B cell (primary cell): ENCODE measurements at regions not wholly inside any gene's neighbourhood (a gene's known extent, or its start where the extent isn't known, plus 50 kb on each side); places are given as distances from the start of the nearest gene placed in this dataset.

Experiments used
- ATAC-seq: fragments of 200-7000 bp; cut with Tn5 transposase; one replicate; pipeline ENCODE4 v1.10.0; 2021; ENCODE audit warnings: low read depth, mild to moderate bottlenecking, moderate number of reproducible peaks, moderate library complexity
- CTCF ChIA-PET: fragments of 350-600 bp; sonication (Branson Sonifier 250); formaldehyde crosslinking; loops from one replicate; lab custom pipeline; 2021; ENCODE audit warnings: antibody characterized with exemption, inconsistent platforms; lab: Charles Lee
- POLR2A ChIA-PET: fragments of 350-600 bp; sonication (Branson Sonifier 250); formaldehyde crosslinking; loops from one replicate; lab custom pipeline; 2021; ENCODE audit warnings: antibody characterized with exemption; lab: Charles Lee
- DNase-seq: peaks from one replicate; pipeline ENCODE4 v3.0.0; 2013
- H2AFZ ChIP-seq: 2 replicates; pipeline ENCODE4 v1.6.1; 2012; ENCODE audit warnings: mild to moderate bottlenecking, low read depth, low read length; ENCODE audit not compliant: insufficient read depth, poor library complexity, severe bottlenecking
- H3K27ac ChIP-seq, 2 donors: 1 replicate in 1 of 2; 2 replicates in 1 of 2; pipeline ENCODE4 v1.5.1; 2012 to 2013; ENCODE audit warnings: low read length in 2 of 2, mild to moderate bottlenecking in 2 of 2, moderate library complexity in 1 of 2
- H3K27me3 ChIP-seq, 4 experiments: fragments of 200-600 bp in 1 of 4; sonication (generic) in 1 of 4; replicated peaks in 1 of 4; 1 replicate in 2 of 4; 2 replicates in 2 of 4; pipeline versions ENCODE4 v1.6.1 to v1.7.0; 2013 to 2016; ENCODE audit warnings: low read length in 3 of 4, mild to moderate bottlenecking in 2 of 4, mixed read lengths in 1 of 4, moderate library complexity in 1 of 4; ENCODE audit not compliant: insufficient read depth in 4 of 4, control insufficient read depth in 3 of 4; ENCODE audit errors: control extremely low read depth in 1 of 4
- H3K36me3 ChIP-seq, 2 experiments: replicated peaks in 1 of 2; 1 replicate in 1 of 2; 2 replicates in 1 of 2; pipeline versions ENCODE4 v1.6.1 to v1.7.1; 2013; ENCODE audit warnings: low read length in 1 of 2; ENCODE audit not compliant: insufficient read depth in 2 of 2, control insufficient read depth in 1 of 2; ENCODE audit errors: control extremely low read depth in 1 of 2, extremely low read depth in 1 of 2
- H3K4me1 ChIP-seq, 2 donors: fragments of 200-600 bp in 1 of 2; sonication (generic) in 1 of 2; 1 replicate in 1 of 2; 2 replicates in 1 of 2; pipeline versions ENCODE4 v1.5.1 to v1.6.1; 2013 to 2017; ENCODE audit warnings: low read length in 2 of 2; ENCODE audit not compliant: control insufficient read depth in 2 of 2, insufficient read depth in 2 of 2
- H3K4me2 ChIP-seq: replicated peaks from 2 replicates; pipeline ENCODE3; 2012; ENCODE audit warnings: mild to moderate bottlenecking, low read depth, low read length; ENCODE audit not compliant: poor library complexity, severe bottlenecking
- H3K4me3 ChIP-seq, 5 experiments: fragments of 200-600 bp in 1 of 5; sonication (generic) in 1 of 5; 1 replicate in 3 of 5; 2 replicates in 2 of 5; pipeline versions ENCODE4 v1.5.1 to v1.7.0; 2011 to 2016; ENCODE audit warnings: low read length in 4 of 5, mild to moderate bottlenecking in 4 of 5, low read depth in 2 of 5, control low read depth in 1 of 5, moderate library complexity in 1 of 5; ENCODE audit not compliant: insufficient read depth in 1 of 5; ENCODE audit errors: control extremely low read depth in 1 of 5, extremely low read depth in 1 of 5
- H3K79me2 ChIP-seq: fragments of 200-600 bp; sonication (generic); one replicate; pipeline ENCODE4 v1.6.0; 2016; ENCODE audit warnings: low read length; ENCODE audit not compliant: control insufficient read depth, insufficient read depth
- H3K9ac ChIP-seq: fragments of 200-600 bp; sonication (generic); 2 replicates; pipeline ENCODE4 v1.6.1; 2017; ENCODE audit warnings: mild to moderate bottlenecking, low read length, moderate library complexity
- H3K9me3 ChIP-seq, 3 donors: one replicate each; pipeline versions ENCODE4 v1.6.1 to v1.7.1; 2013; ENCODE audit warnings: low read length in 2 of 3; ENCODE audit not compliant: control insufficient read depth in 2 of 3, insufficient read depth in 1 of 3; ENCODE audit errors: control extremely low read depth in 1 of 3
- H4K20me1 ChIP-seq: 2 replicates; pipeline ENCODE4 v1.6.0; 2012; ENCODE audit warnings: mild to moderate bottlenecking, low read length; ENCODE audit not compliant: insufficient read depth, control insufficient read depth, poor library complexity, severe bottlenecking
- H3K27ac Mint-ChIP-seq: one replicate; pipeline ENCODE4 v1.8.0; 2021; ENCODE audit warnings: mixed read lengths
- H3K27me3 Mint-ChIP-seq: one replicate; pipeline ENCODE4 v1.8.0; 2021; ENCODE audit warnings: mixed read lengths
- H3K4me1 Mint-ChIP-seq: one replicate; pipeline ENCODE4 v1.8.0; 2021; ENCODE audit warnings: mixed read lengths
- H3K4me3 Mint-ChIP-seq: one replicate; pipeline ENCODE4 v1.8.0; 2021; ENCODE audit warnings: mixed read lengths
- H3K9me3 Mint-ChIP-seq: one replicate; pipeline ENCODE4 v1.8.0; 2022; ENCODE audit warnings: mixed read lengths; ENCODE audit not compliant: insufficient read depth
- EZH2 ChIP-seq: IDR thresholded peaks from 2 replicates; pipeline ENCODE4 v1.6.1; 2012; ENCODE audit warnings: borderline replicate concordance, low read depth, mild to moderate bottlenecking, moderate library complexity, low read length; ENCODE audit not compliant: insufficient read depth, poor library complexity, severe bottlenecking
- WGBS: methylation state at CpG from one replicate; pipeline ENCODE4 v1.1.5; 2013; ENCODE audit warnings: missing lambda C conversion rate; ENCODE audit not compliant: insufficient coverage; 5-methylcytosine and 5-hydroxymethylcytosine counted together
- intact Hi-C: fragments of 100-400 bp; cut with micrococcal nuclease; formaldehyde crosslinking; loops from one replicate; pipeline ENCODE4 v1.10.0; 2022
- TF ChIP-seq, protein P1 (sequence below): fragments of 200-600 bp; IDR thresholded peaks from one replicate; pipeline ENCODE4 v1.8.0; 2022; ENCODE audit warnings: antibody characterized with exemption, mild to moderate bottlenecking

DNA sequence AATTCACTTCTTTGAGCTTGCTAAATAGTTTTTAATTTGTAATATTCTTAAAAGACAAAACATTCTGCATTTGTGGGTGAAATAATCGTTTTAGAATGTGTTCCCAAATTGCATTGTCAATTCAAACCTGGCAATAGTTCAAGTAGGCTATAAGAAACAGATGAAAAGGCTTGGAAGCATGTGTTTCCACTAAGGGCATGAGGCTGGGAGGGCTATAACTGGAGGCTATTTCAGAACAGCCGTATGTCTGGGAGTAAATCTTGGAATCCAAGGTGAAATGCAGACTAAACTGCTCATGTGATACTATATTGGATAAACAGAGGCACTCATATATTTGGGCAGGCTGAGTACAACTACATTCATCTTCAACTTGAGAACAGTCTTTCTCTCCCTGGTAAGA is 117.4 kb upstream of the GRPR start:
- Histone ChIP-seq H4K20me1 (no peaks in the 10 kb centered on the region), H3K27ac (no peak overlapping the region), H3K4me1 (no peaks in the 10 kb centered on the region), H3K9ac (no peak overlapping the region), H3K79me2 (no peaks in the 10 kb centered on the region), H3K4me2 (no peak overlapping the region), H2AFZ (no peak overlapping the region), H3K4me3 (no peak overlapping the region), H3K9me3 (no peaks in the 10 kb centered on the region), H3K36me3 (no peaks in the 10 kb centered on the region), H3K27me3 (no peaks in the 10 kb centered on the region)
- no peak for ATAC-seq
- intact Hi-C loops, result no loop called here
- Mint-ChIP-seq H3K4me1 (no peaks in the 10 kb centered on the region), H3K9me3 (no peaks in the 10 kb centered on the region), H3K4me3 (no peak overlapping the region), H3K27me3 (no peaks in the 10 kb centered on the region), H3K27ac (no peak overlapping the region)
- no peak for DNase-seq
- TF ChIP-seq, protein P1, sequence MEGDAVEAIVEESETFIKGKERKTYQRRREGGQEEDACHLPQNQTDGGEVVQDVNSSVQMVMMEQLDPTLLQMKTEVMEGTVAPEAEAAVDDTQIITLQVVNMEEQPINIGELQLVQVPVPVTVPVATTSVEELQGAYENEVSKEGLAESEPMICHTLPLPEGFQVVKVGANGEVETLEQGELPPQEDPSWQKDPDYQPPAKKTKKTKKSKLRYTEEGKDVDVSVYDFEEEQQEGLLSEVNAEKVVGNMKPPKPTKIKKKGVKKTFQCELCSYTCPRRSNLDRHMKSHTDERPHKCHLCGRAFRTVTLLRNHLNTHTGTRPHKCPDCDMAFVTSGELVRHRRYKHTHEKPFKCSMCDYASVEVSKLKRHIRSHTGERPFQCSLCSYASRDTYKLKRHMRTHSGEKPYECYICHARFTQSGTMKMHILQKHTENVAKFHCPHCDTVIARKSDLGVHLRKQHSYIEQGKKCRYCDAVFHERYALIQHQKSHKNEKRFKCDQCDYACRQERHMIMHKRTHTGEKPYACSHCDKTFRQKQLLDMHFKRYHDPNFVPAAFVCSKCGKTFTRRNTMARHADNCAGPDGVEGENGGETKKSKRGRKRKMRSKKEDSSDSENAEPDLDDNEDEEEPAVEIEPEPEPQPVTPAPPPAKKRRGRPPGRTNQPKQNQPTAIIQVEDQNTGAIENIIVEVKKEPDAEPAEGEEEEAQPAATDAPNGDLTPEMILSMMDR, result no peak
- no peak for TF ChIP-seq EZH2
- CTCF ChIA-PET, result no interaction called here
- WGBS, result no CpG with 5 or more reads among the region's 2 CpGs
- POLR2A ChIA-PET, result no interaction called here

DNA sequence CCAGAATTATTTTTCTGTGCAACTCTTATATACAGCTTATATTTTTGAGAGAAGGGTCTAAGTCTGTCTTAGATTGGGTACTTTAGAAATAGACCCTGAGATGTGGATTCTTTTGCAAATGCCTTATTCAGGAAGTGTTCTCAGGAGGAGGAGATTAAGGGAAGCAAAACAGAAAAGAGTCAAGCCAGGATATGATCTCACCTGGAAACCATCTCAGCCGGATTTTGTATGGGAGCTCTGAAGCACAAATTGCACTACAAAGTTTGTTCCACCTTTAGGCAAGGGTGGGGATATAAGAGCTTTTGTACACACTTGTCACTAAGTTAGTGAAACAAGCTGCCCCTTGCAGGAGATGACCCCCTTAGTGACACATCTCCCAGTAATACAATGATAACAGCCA is 121.2 kb upstream of the GRPR start:
- ATAC-seq (no peak), DNase-seq (no peak)
- Histone ChIP-seq H3K27ac (no peak overlapping the region), H3K36me3 (no peaks in the 10 kb centered on the region), H3K4me1 (no peaks in the 10 kb centered on the region), H3K4me2 (no peak overlapping the region), H2AFZ (no peak overlapping the region), H4K20me1 (no peaks in the 10 kb centered on the region), H3K9ac (no peak overlapping the region), H3K9me3 (no peaks in the 10 kb centered on the region), H3K79me2 (no peaks in the 10 kb centered on the region), H3K4me3 (no peak overlapping the region), H3K27me3 (no peaks in the 10 kb centered on the region)
- Mint-ChIP-seq H3K27ac (no peak overlapping the region), H3K4me1 (peaks cover 6% of the 10 kb centered on the region), H3K4me3 (no peak overlapping the region), H3K9me3 (no peaks in the 10 kb centered on the region), H3K27me3 (no peaks in the 10 kb centered on the region)
- WGBS, result no CpG with 5 or more reads among the region's 1 CpG
- intact Hi-C loops, result no loop called here
- CTCF ChIA-PET, result no interaction called here
- POLR2A ChIA-PET, result no interaction called here
- TF ChIP-seq, protein P1, result no peak
- TF ChIP-seq EZH2, result no peak
